DND-41 (cell line): ENCODE measurements at regions not wholly inside any gene's neighbourhood (a gene's known extent, or its start where the extent isn't known, plus 50 kb on each side); places are given as distances from the start of the nearest gene placed in this dataset.

ENCODE experiments used
- CTCF ChIP-seq: IDR thresholded peaks from 2 replicates; pipeline ENCODE4 v1.5.1; 2012; ENCODE audit warnings: borderline replicate concordance, low read length, moderate library complexity, mild to moderate bottlenecking; ENCODE audit not compliant: poor library complexity, severe bottlenecking; ENCODE audit errors: extremely low read depth
- EZH2 ChIP-seq: IDR thresholded peaks from 3 replicates; pipeline ENCODE4 v1.6.1; 2012; ENCODE audit warnings: borderline replicate concordance, low read depth, mild to moderate bottlenecking, moderate library complexity, low read length, inconsistent platforms; ENCODE audit not compliant: severe bottlenecking

GRCh38 chr10:127797339-127797738, 60.4 kb downstream of the FOXI2 start:
- no peak for TF ChIP-seq EZH2
- no peak for TF ChIP-seq CTCF
